HL-60/S4 (cell line): ENCODE measurements at regions not wholly inside any gene's neighbourhood (a gene's known extent, or its start where the extent isn't known, plus 50 kb on each side); places are given as distances from the start of the nearest gene placed in this dataset.
"Not testable (repeated sequence)": the region's sequence is repeated elsewhere in the genome, so short reads cannot be mapped to it uniquely, and the experiment has no call there.

Source experiments
- in situ Hi-C: fragments of 300-500 bp; cut with MboI; formaldehyde crosslinking; loops from 2 replicates; pipeline ENCODE4 v1.14.3; 2022; ENCODE audit warnings: low sequenced_read_pairs

GRCh38 chr2:16226943-16227664 lies 286.8 kb downstream of the MYCN start:
- in situ Hi-C loops = no loop called here

DNA sequence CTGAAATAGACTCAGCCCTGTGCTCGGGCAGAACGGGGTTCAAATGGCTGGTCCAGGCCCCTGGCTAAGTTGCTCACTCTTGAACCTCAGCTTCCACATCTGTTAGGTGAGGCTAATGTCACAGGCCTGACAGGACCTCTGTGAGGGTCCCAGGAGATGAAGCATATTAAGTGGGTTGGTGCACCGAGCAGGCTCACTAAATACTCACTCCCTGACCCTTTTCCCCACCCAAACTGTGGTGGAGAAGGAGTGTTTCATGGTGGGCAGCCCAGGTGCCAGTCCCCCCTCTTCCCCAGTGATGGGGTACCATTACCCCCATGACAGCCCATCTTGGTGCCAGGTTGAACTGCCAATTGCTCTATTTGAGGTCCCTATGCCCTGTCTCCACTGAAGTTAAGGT lies 286.0 kb downstream of the MYCN start:
- in situ Hi-C loops = no loop called here

DNA sequence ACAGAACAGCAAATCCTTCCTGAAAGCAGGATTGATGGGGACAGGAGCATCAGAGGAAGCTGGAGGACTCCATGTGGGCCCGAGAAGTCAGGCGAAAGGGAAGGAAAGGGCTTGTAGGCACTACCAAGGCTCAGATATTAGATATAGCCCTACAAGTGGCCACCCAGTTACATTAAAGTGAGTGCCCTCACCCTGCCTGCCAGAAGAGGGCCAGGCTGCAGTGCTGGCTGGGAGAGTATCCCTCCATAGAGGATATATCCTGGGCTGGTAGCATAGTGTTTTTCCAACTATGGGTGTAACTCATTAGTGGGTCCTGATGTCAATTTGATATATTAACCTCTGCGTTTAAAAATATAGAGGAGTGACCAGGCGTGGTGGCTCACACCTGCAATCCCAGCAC lies 285.2 kb downstream of the MYCN start:
- in situ Hi-C loops = no loop called here

DNA sequence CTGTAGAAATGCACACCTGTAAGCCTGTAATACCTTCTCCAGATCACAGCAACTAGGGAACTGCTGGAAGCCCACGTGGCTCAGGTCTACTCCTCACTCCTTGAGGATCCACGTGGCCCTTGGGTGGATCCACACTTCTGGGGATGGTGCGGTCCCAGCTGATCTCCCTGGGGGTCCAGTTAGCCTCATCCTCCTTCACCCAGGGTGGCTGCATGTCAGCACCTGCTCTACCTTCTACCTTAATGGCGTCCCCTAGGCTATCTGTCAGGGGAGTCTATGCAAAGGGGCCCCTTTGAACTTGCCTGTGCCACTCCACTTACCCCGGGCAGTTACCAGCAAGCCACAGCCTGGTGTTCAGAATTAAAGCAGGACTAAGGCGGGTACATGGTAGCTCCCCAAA lies 284.7 kb downstream of the MYCN start:
- in situ Hi-C loops = no loop called here

DNA sequence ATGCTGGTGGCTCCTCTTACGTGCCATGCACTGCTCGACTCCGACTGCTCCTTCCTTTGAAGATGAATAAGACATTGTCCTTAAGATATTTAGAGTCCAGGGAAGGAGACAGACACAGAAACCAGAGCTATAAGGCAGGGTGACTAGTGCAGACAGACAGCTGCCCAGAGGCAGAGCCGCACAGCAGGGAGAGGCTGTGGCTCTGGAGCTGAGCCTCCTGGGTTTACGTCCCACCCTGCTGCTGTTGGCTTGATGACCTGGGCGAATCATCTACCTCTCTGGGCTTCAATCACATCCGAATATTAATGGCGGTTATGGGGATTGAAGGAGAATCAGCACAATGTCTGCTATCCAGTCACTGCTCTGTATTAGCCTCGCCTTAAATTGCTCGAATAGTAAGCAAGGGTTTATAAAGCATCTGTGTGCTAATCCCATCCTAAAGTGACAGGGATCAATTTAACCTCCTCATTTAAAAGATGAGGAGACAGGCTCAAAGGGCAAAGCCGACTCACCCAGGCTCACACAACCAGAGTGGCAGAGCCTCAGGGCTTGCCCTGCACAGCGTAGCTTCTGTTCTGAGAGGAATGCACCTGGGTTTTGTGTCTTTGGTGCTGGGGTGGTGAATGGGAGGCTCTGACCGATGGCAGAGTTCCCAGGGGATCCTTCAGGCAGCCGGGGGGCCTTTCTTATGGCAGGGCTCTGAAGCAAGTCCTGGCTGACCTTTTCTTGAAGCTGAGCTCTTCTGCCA lies 284.1 kb downstream of the MYCN start:
- in situ Hi-C loops = no loop called here

DNA sequence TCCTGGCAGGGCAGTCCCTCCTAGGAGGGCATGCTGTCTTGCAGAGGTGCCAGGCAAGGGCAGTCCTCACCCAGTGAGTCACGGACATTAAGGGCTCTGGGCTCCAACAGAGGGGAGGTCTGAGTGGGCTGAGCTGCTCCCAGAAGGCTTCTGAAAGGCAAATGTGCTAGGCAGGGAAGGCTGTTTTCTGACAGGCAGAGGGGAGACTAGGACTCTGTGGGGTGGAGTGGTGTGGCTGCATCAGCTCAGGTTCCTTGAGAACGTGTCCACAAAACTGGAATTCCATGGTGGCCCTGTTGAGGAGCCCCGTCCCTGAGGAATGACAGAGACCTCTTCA lies 283.5 kb downstream of the MYCN start:
- in situ Hi-C loops = no loop called here

- in situ Hi-C loops = no loop called here
These were observed 283.0 kb downstream of the MYCN start for GRCh38 chr2:16223161-16223840.

GRCh38 chr2:16222326-16222725 lies 282.0 kb downstream of the MYCN start:
- in situ Hi-C loops = no loop called here

GRCh38 chr2:16221461-16222010 lies 281.2 kb downstream of the MYCN start:
- in situ Hi-C loops = no loop called here

- in situ Hi-C loops = no loop called here
These were observed 279.1 kb downstream of the MYCN start for GRCh38 chr2:16219292-16219975.

DNA sequence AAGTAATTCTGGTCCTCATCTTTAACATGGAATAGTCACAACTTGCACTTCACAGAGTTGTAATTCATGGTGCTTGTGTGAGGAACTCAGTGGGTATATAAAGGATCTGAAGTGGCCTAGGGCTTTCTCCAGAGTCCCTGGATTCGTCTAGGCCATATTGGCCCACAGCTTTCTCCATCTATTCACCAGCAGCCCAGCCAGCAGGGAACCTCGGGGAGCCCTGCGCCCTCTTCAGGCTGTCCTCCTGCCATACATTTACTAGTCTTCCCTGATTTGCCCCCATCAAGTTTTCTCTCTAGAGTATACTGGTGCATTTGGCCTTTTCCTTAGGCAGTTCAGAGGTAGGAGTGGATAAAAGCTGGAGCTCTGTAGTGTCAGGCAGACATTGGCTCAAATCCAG lies 278.3 kb downstream of the MYCN start:
- in situ Hi-C loops = no loop called here

DNA sequence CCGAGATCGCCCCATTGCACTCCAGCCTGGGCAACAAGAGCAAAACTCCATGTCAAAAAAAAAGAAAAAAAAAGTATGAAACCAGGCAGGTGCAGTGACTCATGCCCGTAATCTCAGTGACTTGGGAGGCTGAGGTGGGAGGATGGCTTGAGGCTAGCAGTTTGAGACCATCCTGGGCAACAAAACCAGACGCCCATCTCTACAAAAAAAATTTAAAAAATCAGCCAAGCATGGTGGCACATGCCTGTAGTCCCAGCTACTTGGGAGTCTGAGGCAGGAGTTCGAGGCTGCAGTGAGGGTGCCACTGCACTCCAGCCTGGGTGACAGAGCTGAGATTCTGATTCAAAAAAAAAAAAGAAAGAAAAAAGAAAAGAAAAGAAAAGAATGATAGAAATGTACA lies 277.8 kb downstream of the MYCN start:
- in situ Hi-C loops = no loop called here

- in situ Hi-C loops = not testable (repeated sequence)
These were observed 277.4 kb downstream of the MYCN start for GRCh38 chr2:16217741-16218140.

DNA sequence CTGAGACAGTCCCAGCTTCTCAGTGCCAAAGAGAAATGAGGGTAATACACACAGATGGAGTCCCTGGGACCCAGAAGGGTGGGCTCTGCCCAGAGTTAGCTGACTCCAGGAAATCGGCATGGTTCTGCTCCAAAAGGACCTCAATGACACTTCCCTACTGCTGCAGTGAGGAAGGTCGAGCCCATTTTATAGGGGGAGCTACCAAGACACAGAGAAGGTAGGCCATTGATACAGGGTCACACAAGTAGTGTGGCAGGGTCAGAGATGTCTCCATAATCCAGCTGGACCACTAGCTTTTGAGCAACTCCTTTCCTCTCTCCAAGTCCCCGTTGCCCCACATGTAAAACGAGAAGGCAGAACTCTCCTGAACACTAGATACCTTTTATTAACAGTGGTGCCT lies 276.9 kb downstream of the MYCN start:
- in situ Hi-C loops = no loop called here

- in situ Hi-C loops = no loop called here
These were observed 276.2 kb downstream of the MYCN start for GRCh38 chr2:16216558-16216945.

DNA sequence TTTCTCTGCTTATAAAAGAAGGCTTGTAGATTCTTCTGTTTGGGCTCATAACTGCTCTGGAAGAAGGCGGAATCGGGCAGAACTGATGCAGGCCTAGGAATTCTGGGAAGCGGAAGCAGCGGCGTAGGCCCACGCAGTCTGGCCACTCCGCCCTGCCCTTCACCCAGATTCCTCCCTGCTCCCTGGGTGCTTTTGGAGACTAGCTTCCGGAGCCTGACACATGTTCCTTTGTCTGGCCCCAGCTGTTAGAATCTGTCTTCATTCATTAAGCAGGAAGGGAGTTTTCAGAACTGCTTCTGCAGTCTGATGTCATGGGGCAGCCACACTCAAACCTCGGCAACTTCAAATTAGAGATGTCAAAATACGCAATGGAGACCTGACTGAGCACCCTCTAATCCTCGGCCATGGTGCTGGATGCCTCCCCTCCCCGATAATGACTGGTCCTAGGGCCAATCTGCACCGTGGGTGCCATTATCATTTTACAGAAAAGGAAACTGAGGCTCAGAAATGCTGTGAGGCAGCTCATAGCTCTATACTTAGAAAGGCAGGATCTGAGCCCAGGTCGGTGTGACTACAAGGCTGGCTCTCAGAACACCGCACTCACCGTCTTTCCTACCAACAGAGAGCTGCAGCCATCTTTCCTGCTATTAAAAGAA lies 275.7 kb downstream of the MYCN start:
- in situ Hi-C loops = no loop called here

- in situ Hi-C loops = no loop called here
These were observed 274.5 kb downstream of the MYCN start for GRCh38 chr2:16214861-16215260.

- in situ Hi-C loops = no loop called here
These were observed 274.0 kb downstream of the MYCN start for GRCh38 chr2:16214391-16214790.

GRCh38 chr2:16212321-16212720 lies 272.0 kb downstream of the MYCN start:
- in situ Hi-C loops = no loop called here

DNA sequence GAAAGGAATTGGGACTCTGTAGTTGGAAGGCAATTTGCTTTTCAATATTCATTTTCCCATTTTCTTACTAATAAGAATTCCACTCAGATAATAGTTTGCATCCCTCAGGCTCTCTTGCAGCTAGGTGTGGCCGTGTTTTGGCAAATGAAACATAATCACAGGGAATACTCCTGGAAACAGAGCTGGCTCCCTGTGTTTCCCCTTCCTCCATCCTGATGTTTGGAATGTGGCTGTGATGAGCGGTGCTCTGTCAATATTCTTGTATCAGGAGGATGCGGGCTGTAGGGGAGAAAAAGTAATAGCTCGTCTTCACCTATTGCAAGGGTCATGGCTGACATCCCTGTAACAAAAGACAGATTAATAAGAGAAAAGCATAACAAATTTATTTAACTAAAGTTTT lies 271.0 kb downstream of the MYCN start:
- in situ Hi-C loops = no loop called here

GRCh38 chr2:16210841-16211240 lies 270.5 kb downstream of the MYCN start:
- in situ Hi-C loops = no loop called here
